GM12872 (cell line): ENCODE measurements at regions not wholly inside any gene's neighbourhood (a gene's known extent, or its start where the extent isn't known, plus 50 kb on each side); places are given as distances from the start of the nearest gene placed in this dataset.

Experiments
- CTCF ChIP-seq: IDR thresholded peaks from 3 replicates; pipeline ENCODE4 v1.5.1; 2011; ENCODE audit warnings: low read depth, mild to moderate bottlenecking, low read length, moderate library complexity; ENCODE audit not compliant: insufficient read depth

- TF ChIP-seq CTCF = no peak
Observed at GRCh38 chr5:74294231-74294705, 346.3 kb downstream of the ENC1 start.

DNA sequence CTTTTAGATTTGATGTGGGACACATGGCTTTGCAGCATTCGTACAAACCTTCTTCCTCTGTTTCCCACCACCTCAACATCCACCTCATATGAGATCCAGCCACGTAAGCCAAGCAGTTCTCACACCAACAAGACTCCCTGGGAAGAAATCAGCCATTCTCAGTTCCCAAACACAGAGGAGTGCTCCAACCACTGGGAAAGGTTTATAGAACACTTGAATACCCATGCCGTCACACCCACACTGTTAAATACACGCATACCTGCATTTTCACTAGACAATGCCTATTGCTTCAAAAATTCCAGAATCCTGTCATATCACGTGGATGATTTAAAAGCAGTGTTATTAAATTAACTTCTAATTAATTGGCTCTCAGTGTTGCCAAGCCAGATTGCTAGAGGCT, 347.3 kb downstream of the ENC1 start:
- no peak for TF ChIP-seq CTCF

DNA sequence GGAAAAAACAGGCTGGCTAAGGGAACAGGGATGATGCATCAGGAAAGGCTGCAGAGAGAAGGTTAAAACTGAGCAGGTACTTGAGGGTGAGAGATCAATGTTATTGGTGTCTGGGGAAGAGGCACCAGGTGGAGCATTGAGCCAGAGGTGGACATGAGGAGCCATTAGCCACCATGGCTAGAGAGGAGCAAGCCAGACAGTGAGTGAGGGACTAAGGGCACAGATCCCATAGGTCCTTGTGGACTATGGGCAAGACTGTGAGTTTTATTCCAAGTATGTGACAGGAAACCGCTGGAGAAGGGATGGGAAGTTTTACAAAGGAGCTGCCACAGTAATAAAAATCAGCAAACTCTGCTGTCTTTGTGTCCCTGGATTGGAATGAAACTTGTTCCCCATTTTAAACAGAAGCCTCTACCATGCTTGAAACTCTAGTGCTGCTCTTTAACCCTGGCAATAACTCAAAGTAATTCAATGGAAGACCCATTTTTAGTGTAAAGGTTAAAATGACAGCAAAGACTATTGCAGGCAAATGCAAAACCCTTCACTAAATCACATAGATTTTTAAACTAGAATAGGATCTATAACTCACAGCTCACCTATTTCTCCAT, 349.8 kb downstream of the ENC1 start:
- TF ChIP-seq CTCF = no peak

DNA sequence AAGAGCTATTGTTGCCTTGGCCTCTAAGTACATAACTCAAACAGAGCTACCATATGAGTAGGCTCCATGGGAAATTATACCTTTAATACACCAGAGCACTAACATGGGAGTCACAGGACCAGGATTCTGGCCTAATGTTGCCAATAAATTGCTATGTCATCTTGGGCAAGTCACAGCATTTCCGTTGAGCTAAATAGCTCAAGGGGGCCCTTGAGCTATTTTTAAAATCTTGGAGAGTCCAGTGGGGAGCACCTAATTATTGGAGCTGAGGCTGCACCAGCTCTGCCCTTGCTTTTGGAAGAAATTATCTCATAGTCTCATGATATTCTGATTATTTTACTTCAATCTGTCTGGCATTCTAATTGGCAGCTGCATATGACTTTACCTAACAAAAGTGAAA, 350.8 kb downstream of the ENC1 start:
- TF ChIP-seq CTCF = no peak

- TF ChIP-seq CTCF = no peak
Observed at GRCh38 chr5:74289238-74289637, 351.3 kb downstream of the ENC1 start.

- no peak for TF ChIP-seq CTCF
Observed at GRCh38 chr5:74288448-74289108, 351.9 kb downstream of the ENC1 start.

- TF ChIP-seq CTCF = no peak
Observed at GRCh38 chr5:74288038-74288437, 352.5 kb downstream of the ENC1 start.
